ENCODE measurements at regions not wholly inside any gene's neighbourhood (a gene's known extent, or its start where the extent isn't known, plus 50 kb on each side); places are given as distances from the start of the nearest gene placed in this dataset.
A peak's percentile ranks its signal among the peaks of the same experiment; 100 is the strongest.
"Not testable (repeated sequence)": the region's sequence is repeated elsewhere in the genome, so short reads cannot be mapped to it uniquely, and the experiment has no call there.

- FAIRE-seq (peak; percentile 33), DNase-seq (ENCODE audit: extremely low spot score, insufficient read length, low read depth) (no peak)
Observed at GRCh38 chr20:56722042-56722441, 92.9 kb downstream of the TFAP2C start.

GRCh38 chr20:56723331-56723730 is 94.2 kb downstream of the TFAP2C start:
- FAIRE-seq = no peak
- DNase-seq (ENCODE audit: extremely low spot score, insufficient read length, low read depth) = no peak

GRCh38 chr20:56724241-56724757 is 95.2 kb downstream of the TFAP2C start:
- FAIRE-seq (no peak), DNase-seq (ENCODE audit: extremely low spot score, insufficient read length, low read depth) (no peak)

DNA sequence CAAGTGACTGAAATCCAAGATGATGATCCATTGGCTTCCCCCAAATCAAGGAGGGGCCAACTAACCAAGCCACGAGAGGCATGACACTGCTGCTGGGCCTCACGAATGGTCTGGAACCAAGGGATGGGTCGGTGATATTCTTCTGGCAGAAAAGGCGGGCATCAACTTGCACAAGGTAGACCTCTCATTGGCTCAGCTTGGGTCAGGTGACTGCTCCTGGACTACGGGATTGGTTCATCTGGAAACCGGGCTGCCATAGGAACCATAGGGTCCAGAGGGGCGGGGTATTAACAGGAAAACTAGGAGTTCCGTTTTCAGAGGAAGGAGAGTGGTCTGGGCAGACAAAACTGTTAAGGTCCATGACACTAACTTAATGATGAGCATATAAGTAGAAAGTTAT is 100.9 kb downstream of the TFAP2C start:
- DNase-seq (ENCODE audit: extremely low spot score, insufficient read length, low read depth) (no peak), FAIRE-seq (no peak)

DNA sequence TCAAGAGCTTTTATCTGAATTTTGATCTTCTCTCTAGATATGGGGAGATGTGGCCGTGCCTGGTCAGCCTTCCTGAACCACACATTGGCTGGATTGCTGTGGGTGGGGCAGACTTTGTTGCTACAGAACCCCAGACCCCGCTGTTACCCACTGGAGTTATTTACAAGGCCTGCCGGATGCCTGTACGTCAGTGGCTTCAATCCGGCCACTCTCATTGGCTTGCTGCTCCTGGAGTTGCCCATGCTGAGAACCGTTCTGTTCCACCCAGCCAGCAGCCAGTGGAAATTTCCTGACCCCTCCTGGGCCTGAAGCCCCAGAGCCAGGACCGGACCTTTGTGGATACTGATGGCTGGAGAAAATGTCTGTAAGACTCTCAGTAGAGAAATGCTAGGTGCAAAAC is 101.9 kb downstream of the TFAP2C start:
- DNase-seq (ENCODE audit: extremely low spot score, insufficient read length, low read depth) (no peak), FAIRE-seq (no peak)

DNA sequence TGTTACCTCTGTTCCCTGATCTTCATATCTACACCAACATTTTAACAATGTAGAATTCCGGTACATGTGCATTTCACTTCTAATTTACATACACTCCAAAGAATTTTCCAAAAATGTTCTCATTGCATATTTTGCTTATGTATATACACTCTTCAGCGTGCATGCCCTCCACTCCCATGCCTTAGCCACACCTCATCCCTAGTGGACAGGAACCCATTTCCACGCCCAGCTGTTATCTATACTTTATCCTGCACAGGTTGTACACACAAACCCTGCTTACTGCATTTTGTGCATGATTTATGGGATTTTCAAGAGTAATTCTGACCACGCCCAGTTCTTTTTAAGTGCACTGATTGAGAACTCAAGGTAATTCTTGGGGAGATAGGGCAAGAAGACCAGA is 102.4 kb downstream of the TFAP2C start:
- no peak for FAIRE-seq
- no peak for DNase-seq (ENCODE audit: extremely low spot score, insufficient read length, low read depth)

- no peak for DNase-seq (ENCODE audit: extremely low spot score, insufficient read length, low read depth)
Observed at GRCh38 chr20:56733967-56734366, 104.9 kb downstream of the TFAP2C start.

GRCh38 chr20:56735084-56735642 is 106.1 kb downstream of the TFAP2C start:
- DNase-seq (ENCODE audit: extremely low spot score, insufficient read length, low read depth) (no peak), FAIRE-seq (no peak)

More at GRCh38 chr20:56733967-56734366, 104.9 kb downstream of the TFAP2C start:
- no peak for FAIRE-seq

DNA sequence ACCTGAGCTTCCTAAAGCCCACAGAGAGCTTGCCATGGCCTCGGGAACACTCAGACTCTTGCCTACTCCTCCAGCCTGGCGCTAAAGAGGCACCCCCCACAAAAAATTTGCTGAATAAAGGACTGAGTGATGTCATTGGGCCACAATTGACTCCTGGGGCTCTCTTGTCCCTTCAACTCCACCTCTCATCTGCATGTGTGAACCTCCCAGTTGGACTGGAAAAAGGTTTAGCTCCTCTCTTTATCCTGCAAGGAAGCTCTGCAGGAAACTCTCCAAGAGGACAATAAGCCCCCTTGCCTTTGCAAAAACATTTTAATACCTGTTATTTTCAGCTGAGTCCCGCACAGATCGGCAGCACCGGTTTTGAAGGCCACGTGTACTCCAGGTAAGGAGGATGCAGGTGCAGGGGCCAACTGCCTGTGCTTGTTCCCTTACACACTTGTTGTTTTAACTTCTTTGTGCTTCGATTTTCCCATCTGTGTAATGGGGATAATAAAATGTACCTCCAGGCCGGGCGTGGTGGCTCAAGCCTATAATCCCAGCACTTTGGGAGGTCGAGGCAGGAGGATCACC is 107.3 kb downstream of the TFAP2C start:
- DNase-seq (ENCODE audit: extremely low spot score, insufficient read length, low read depth) (no peak), FAIRE-seq (no peak)

DNA sequence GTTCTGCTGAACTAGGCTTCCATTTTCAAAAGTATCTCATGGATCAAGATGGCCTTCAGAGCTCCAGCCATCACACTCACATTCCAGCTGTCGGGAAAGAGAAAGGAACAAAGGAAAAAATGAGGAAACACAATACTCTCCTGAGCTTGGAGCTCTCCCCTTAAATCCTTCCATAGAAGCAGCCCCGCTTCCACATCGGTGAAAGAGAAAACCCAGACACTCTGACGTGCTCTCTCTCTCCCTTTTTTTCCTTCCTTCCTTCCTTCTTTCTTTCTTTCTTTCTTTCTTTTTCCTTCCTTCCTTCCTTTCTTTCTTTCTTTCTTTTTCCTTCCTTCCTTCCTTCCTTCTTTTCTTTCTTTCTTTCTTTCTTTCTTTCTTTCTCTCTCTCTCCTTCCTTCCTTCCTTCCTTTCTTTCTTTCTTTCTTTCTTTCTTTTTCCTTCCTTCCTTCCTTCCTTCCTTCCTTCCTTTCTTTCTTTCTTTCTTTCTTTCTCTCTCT is 115.3 kb downstream of the TFAP2C start:
- FAIRE-seq; DNase-seq (ENCODE audit: extremely low spot score, insufficient read length, low read depth): not testable (repeated sequence)

DNA sequence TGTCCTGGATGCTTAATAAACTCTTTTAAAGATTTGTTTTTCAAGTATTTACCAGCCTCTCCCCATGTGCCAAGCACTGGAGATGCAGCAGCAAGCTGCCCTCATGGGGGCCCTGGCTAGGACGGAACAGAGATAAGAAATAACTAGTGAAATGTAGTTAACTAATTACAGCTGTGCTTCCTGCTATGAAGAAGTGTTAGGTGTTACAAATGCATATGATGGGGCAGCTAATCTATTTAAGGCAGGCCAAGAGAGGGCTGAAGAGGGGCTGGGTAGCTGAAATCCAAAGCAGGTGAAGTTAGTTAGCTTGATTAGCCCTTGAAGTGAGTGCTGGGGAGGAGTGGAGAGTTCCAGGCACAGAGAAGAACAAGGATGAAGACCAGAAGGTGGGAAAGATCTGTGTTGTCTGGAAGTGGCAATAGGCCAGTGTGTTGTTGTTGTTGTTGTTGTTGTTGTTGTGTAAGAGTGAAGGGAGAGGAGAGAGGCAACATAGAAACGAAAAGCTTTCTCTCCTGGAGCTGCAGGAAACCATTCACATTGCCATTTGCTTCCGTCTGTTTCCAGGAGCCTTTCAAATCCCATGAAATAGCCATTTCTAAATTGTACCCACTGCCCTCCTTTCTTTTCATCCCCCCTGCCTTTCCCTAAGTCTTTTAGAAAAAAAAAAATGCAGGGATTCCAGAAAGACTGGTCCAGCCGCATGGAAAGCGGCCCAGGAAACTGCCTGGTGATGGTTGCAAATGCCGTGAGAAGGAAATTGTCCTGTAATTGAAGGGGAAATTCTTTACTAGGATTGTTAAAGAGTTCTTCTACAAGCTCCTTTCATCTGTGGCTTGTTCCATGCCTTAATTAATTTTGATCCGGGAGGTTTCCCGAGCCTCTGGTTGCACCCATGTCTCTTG is 119.6 kb downstream of the TFAP2C start:
- FAIRE-seq (no peak), DNase-seq (ENCODE audit: extremely low spot score, insufficient read length, low read depth) (no peak)

DNA sequence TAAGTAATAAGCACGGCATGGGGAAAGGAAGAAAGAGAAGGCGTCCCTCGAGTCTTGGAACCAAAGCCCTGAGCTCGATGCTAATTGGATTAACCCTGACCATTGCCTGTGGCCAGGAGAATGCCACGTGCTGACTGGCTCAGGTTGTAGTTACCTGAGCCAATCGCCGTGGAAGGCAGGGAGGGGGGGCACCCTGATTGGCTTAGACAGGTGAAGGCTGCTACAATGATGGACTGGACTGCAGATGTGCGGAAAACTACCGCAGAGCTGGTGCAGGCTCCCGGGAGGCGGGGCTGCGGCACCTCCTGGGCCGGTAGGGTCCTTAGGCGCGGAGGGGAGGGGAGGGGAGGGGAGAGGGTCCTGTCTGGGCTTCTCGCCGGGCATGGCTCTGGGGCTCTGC is 121.3 kb downstream of the TFAP2C start:
- FAIRE-seq (no peak), DNase-seq (ENCODE audit: extremely low spot score, insufficient read length, low read depth) (no peak)

- FAIRE-seq = no peak
- no peak for DNase-seq (ENCODE audit: extremely low spot score, insufficient read length, low read depth)
Observed at GRCh38 chr20:56752274-56752673, 123.2 kb downstream of the TFAP2C start.

- DNase-seq (ENCODE audit: extremely low spot score, insufficient read length, low read depth) (no peak), FAIRE-seq (no peak)
Observed at GRCh38 chr20:56755201-56755600, 126.1 kb downstream of the TFAP2C start.

- not testable (repeated sequence) for DNase-seq (ENCODE audit: extremely low spot score, insufficient read length, low read depth); FAIRE-seq
Observed at GRCh38 chr20:56756658-56757057, 127.6 kb downstream of the TFAP2C start.

DNA sequence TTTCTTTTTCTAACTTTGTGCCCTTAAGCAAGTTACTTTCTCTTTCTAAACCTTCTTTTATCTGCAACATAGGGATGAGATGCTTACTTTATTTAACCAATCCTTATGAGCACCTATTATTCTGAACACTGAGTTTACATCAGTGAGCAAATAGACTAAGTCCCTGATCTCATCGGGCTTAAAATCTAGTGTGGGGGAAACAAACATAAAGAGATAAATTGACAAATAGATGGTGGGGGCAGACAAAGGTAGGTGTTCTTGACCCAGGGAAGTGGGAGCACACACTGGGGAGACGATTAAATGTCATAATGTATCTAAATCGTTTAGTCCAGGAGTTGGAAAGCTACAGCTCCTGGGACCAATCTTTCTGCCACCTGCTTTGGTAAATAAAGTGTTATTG is 129.6 kb downstream of the TFAP2C start:
- DNase-seq (ENCODE audit: extremely low spot score, insufficient read length, low read depth) (no peak), FAIRE-seq (no peak)

DNA sequence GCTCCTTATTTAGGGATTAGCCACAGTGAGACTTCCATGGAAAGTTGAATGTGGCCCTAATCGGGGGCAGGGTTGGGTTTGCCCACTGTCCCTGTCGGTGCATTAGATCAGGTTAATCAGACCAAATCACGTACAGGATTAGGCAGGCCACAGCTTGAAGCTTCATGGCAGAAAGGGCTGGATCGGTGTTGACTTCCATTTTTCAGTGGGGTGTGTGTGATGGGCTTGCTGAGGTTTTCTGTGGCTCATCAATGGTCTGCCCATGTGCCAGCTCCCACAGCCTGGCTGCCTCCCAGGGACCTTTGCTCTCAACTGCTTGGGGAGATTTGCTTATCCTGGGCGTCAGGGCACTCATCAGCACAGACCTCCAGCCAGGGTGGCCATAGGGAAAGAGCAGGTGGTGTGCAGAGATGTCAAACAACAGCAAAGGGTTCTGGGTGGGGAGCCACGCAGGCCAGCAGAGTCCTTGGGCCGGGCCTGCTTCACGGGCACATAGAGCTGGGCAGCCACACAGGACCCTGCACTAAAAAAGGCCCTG is 130.7 kb downstream of the TFAP2C start:
- FAIRE-seq (no peak), DNase-seq (ENCODE audit: extremely low spot score, insufficient read length, low read depth) (no peak)

- FAIRE-seq (no peak), DNase-seq (ENCODE audit: extremely low spot score, insufficient read length, low read depth) (no peak)
Observed at GRCh38 chr20:56760610-56761009, 131.5 kb downstream of the TFAP2C start.

DNA sequence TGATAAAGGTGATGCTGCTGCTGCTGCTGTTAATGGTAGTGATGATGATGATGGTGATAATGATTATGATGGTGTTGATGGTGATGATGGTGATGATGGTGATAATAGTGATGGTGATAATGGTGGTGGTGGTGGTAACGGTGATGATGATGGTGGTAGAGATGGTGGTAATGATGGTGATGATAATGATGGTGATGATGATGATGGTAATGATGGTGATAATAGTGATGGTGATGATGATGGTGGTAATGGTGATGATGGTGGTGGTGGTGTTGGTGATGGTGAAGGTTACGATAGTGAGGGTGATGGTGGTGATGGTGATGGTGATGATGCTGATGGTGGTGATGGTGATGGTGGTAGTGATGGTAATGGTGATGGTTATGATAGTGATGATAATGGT is 132.3 kb downstream of the TFAP2C start:
- FAIRE-seq = no peak

DNA sequence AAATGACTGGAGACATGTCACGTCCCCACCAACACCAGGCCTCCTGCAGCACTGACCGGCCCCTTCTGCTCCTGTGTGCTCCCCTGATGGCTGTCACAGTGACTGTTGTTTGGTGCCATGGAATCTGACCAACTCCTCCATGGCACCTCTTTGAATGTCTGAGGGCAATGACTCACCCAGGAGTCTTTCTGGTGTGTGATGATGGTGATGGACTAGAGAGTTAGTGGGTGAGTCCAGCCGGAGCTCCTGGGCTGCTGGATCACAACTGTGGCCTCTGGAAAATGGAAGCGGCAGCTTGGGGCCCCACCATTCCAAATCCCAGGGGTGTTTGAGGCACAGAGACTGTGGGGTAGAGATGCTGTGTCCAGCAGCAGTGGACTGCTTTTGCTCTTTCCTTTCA is 133.3 kb downstream of the TFAP2C start:
- DNase-seq (ENCODE audit: extremely low spot score, insufficient read length, low read depth) = no peak
- no peak for FAIRE-seq

More for the DNA sequence above, 132.3 kb downstream of the TFAP2C start:
- DNase-seq (ENCODE audit: extremely low spot score, insufficient read length, low read depth) = no peak

DNA sequence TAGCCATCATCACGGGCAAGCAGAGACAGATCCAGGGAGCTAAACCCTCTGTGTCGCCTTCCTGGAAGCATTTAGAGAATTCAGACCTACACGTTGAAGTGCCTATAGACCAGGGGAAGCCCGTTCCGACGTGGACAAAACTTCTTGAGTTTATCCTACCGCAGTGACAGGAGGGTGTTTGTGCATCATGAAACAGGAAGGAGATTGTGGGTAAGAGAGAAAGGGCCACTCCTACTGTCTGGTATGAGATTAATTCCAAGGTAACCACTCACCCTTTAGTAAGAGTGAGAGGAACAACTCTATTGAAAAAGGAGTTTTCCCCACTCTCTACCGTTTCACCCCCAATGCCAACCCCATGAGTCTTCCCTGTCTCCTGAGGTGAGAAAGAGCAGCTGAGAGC is 133.7 kb downstream of the TFAP2C start:
- FAIRE-seq (no peak), DNase-seq (ENCODE audit: extremely low spot score, insufficient read length, low read depth) (no peak)
